ENCODE measurements at regions not wholly inside any gene's neighbourhood (a gene's known extent, or its start where the extent isn't known, plus 50 kb on each side); places are given as distances from the start of the nearest gene placed in this dataset.

DNA sequence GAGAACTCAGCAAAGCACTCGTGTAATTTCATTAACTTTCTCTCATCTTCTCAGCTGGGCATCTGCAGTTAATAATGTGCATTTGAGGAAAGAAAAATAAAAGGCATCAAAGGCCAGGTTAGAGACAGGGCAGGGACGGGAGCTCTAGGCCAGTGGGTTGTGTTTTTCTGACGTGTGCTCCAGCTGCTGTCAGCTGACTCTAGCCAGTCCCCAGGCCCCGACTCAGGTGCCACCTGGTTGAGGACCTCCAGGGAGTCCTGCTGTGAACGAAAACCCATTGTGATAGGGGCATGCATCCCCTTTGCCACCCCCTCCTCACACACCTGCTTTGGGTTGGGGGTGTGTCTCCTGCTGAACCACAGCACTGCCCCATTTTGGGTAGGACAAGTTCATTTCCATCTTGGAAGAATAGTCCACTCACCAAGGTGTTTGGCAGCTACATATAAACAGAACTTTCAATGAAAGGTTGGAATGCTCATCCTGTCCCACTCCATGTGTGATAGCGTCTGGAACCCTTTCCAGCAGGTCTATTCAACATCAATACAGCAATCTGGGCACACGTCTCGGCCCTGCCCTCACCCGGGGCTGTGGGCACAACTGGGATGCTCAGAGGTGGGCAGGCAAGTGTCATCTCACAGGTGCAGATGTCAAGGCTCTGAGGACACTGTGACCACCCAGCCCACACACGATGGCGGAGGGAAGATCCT is 146.1 kb upstream of the FAM20C start:
- TF ChIP-seq, protein P1, sequence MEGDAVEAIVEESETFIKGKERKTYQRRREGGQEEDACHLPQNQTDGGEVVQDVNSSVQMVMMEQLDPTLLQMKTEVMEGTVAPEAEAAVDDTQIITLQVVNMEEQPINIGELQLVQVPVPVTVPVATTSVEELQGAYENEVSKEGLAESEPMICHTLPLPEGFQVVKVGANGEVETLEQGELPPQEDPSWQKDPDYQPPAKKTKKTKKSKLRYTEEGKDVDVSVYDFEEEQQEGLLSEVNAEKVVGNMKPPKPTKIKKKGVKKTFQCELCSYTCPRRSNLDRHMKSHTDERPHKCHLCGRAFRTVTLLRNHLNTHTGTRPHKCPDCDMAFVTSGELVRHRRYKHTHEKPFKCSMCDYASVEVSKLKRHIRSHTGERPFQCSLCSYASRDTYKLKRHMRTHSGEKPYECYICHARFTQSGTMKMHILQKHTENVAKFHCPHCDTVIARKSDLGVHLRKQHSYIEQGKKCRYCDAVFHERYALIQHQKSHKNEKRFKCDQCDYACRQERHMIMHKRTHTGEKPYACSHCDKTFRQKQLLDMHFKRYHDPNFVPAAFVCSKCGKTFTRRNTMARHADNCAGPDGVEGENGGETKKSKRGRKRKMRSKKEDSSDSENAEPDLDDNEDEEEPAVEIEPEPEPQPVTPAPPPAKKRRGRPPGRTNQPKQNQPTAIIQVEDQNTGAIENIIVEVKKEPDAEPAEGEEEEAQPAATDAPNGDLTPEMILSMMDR (IDR thresholded peaks at IDR 0.05), result no peak
- TF ChIP-seq POLR2A (IDR thresholded peaks at IDR 0.05), result no peak
